IPS-15b (cell line): ENCODE measurements at regions not wholly inside any gene's neighbourhood (a gene's known extent, or its start where the extent isn't known, plus 50 kb on each side); places are given as distances from the start of the nearest gene placed in this dataset.

Experiments used
- H3K27me3 ChIP-seq: one replicate; pipeline ENCODE4 v1.6.1; 2013; ENCODE audit warnings: low read length; ENCODE audit not compliant: control insufficient read depth, insufficient read depth
- H3K36me3 ChIP-seq: one replicate; pipeline ENCODE4 v1.6.1; 2013; ENCODE audit warnings: low read length; ENCODE audit not compliant: control insufficient read depth, insufficient read depth
- H3K4me1 ChIP-seq: one replicate; pipeline ENCODE4 v1.6.1; 2013; ENCODE audit warnings: mild to moderate bottlenecking, low read length; ENCODE audit not compliant: control insufficient read depth, insufficient read depth
- H3K4me3 ChIP-seq: one replicate; pipeline ENCODE4 v1.5.1; 2013; ENCODE audit warnings: low read depth, low read length
- H3K9ac ChIP-seq: one replicate; pipeline ENCODE4 v1.6.1; 2013; ENCODE audit warnings: low read depth, mild to moderate bottlenecking, low read length
- H3K9me3 ChIP-seq: one replicate; pipeline ENCODE4 v1.6.1; 2013; ENCODE audit warnings: mild to moderate bottlenecking, low read length; ENCODE audit not compliant: control insufficient read depth, insufficient read depth

DNA sequence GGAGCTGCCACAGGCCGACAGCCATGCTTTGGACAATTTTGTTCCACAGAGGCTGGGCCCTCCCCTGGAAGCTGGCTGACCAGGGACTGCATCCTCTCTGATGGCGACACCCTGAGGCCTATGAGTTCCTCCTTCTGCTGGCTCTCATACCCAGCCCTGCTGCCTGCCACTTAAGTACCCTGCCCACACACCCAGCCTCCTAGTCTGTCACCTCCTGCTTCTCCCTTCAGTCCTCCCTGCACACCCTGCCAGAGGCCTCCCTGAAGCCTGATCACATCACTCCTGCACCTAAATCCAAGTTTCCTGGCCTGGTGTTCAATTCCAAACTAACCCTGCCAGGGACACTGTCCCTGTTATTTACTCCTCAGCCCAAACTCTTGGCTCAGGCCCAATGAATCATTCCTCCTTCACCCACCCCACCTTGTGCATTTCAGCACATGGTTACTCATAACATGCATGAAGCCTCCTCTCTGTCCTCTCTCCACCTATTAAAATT lies 136.7 kb upstream of the NECTIN1 start:
- Histone ChIP-seq H3K4me3 (no peak overlapping the region), H3K4me1 (peaks cover 2% of the 10 kb centered on the region), H3K9ac (no peak overlapping the region), H3K9me3 (no peaks in the 10 kb centered on the region), H3K27me3 (no peaks in the 10 kb centered on the region), H3K36me3 (no peaks in the 10 kb centered on the region)

DNA sequence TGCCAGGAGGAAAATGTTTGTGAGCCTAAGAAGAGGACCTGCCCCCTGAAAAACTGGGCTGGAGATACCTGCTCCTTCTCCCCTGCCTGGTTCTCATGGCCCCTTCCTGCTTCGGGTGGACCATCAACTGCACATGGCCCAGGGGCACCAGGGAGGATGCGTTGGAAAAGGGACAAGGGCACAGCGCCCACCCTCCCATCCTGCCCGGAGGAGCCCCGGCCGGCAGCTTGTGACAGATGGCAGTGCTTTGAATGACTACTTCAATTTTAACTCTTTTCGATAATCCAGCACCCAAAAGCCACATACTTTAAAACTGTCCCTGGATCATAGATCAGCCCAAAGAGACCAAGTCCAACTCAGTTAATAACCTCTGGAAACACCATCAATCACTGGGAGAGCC lies 135.8 kb upstream of the NECTIN1 start:
- H3K9me3 ChIP-seq, result no peaks in the 10 kb centered on the region
- no peak overlapping the region for H3K4me3 ChIP-seq
- no peaks in the 10 kb centered on the region for H3K27me3 ChIP-seq
- H3K36me3 ChIP-seq, result no peaks in the 10 kb centered on the region
- peaks cover 2% of the 10 kb centered on the region for H3K4me1 ChIP-seq
- no peak overlapping the region for H3K9ac ChIP-seq

DNA sequence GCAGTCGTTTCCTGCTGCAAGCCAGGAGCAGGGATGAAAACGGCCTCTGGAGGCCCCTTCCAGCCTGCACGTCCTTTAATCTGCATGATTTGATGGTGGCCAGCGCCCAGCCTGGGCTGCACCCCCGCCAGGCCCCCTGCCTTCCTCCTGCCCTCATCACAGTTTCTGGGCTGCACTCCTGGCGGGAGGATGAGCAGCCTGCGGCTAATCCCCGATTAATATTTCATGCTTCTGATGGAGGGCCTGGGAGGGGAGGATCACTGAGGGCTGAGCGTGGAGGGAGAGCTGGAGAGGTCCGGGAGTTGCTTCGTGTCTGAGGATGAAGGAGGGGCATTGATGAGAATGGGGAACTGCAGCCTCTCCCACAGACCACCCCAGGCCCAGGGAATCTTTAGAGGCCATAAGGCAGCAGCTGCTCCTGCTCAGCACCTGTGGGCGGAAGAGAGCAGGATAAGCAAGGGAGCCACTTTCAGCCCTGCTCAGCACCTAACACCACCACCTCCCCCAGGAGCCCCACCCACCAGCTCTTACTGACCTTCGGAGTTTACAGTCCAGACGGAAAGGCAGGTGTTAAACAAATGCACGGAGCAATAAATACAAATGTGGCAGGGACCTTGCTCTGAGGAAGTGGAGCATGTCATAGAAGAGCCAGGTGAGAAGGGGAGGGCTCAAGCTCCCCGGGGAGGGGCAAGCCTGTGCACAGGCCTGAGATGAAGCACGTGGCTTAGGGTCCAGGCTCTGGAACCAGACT lies 135.0 kb upstream of the NECTIN1 start:
- no peaks in the 10 kb centered on the region for H3K9me3 ChIP-seq
- H3K27me3 ChIP-seq, result peaks cover 7% of the 10 kb centered on the region
- no peaks in the 10 kb centered on the region for H3K36me3 ChIP-seq
- no peak overlapping the region for H3K4me3 ChIP-seq
- H3K9ac ChIP-seq, result no peak overlapping the region
- peaks cover 2% of the 10 kb centered on the region for H3K4me1 ChIP-seq

DNA sequence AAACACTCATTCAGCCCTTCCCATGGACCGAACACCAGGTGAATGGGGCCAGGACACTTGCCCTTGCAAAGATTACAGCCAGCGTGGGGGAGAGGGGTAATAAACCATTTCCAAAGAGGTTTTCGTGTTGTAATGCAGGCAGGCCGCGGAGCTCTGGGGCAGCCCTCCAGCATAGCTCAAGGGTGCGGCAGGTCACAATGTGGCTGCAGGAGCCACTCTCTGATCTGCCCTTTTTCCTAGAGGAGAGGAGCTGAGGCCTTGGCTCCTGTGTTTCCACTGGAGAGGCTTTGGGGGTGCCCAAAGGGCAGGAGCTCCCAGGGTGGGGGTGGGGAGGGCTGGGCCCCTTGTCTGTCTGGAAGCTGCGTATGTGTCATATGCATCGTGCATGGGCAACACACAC lies 134.2 kb upstream of the NECTIN1 start:
- Histone ChIP-seq H3K4me3 (no peak overlapping the region), H3K27me3 (peaks cover 14% of the 10 kb centered on the region), H3K9me3 (no peaks in the 10 kb centered on the region), H3K36me3 (no peaks in the 10 kb centered on the region), H3K9ac (no peak overlapping the region), H3K4me1 (peaks cover 2% of the 10 kb centered on the region)

DNA sequence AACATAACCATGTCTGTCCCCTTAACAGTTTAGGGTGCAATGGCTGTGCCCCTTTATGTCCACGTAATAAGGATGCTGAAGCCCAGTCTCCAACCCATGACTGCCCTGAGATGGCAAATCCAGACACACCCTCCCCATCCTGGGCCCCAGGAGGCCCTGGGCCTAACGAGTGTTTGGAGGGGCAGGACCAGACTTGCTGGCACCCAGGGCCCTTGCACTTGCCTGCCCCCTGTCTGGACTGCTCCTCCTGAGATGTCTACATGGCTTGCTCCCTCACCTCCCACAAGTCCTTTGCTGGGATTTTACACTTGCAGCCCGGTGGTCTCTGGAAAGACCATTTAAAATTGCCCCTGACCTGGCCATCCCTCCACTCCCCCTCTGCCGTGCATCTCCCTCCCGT lies 132.2 kb upstream of the NECTIN1 start:
- H3K9me3 ChIP-seq, result no peaks in the 10 kb centered on the region
- H3K4me1 ChIP-seq, result peaks cover 2% of the 10 kb centered on the region
- H3K9ac ChIP-seq, result no peak overlapping the region
- no peaks in the 10 kb centered on the region for H3K36me3 ChIP-seq
- no peak overlapping the region for H3K4me3 ChIP-seq
- H3K27me3 ChIP-seq, result peaks cover 14% of the 10 kb centered on the region

DNA sequence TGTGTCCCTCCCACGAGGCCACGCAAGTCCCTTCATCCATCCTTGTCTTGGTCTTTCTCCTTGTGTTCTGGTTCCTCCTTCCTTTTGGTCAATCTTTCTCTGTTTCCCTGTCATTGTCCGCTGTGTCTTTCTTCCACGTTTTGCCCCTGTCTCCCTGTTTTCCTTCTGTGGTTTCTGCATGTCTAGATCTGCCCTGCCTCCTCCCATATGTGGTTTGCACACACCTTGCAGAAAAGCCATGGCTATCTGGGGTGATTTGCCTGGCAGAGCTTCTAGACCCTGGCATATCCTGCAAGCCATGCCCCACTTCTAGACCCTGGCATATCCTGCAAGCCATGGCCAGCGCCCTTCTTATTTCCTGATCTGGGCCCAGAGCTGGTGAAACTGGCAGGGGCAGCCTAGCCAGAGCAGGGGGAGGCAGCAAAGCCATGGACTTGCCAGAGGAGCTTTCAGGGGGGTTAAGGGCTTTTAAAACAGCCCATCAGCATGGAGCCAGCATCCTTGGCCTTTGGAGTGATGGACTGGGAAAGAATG lies 131.6 kb upstream of the NECTIN1 start:
- H3K4me3 ChIP-seq, result no peak overlapping the region
- peaks cover 2% of the 10 kb centered on the region for H3K4me1 ChIP-seq
- no peaks in the 10 kb centered on the region for H3K36me3 ChIP-seq
- no peaks in the 10 kb centered on the region for H3K9me3 ChIP-seq
- peaks cover 14% of the 10 kb centered on the region for H3K27me3 ChIP-seq
- no peak overlapping the region for H3K9ac ChIP-seq

DNA sequence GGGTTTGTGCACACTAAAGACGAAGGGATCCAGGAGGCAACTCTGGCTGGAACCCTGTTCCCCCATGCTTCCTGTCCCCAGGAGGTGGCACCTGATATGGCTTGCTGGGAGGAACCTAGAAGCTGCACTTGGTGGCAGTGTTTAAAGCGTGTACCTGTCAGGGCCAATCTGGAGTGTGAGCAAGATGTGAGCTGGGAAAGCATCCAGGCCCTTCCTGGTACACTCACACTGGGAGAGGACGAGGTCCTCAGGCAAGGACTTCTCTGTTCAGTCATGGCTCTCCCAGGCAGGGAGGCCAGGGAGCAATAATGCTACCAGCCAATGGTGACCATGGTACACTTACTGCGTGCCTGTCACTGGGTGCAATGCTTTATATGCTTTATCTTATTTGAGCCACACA lies 130.7 kb upstream of the NECTIN1 start:
- Histone ChIP-seq H3K36me3 (no peaks in the 10 kb centered on the region), H3K4me3 (no peak overlapping the region)

DNA sequence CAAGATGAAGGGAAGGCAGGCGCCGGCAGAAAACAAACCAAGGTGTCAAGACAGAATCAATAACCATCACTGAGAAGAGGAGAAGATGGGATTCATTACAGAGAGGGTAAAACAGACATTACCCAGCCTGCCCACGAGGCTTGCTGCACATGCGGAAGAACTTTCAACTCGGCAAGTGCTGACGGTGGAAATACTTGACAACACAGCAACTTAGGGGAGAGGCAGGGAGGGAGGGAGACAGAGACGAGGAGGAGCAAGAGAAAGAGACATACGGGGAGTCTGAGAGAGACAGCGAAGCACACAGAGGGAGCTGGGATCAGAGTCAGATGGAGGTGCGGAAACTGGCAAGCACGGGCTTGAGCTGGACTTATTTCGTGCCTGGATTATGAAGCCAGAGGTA lies 129.3 kb upstream of the NECTIN1 start:
- Histone ChIP-seq H3K4me1 (no peaks in the 10 kb centered on the region), H3K9ac (no peak overlapping the region), H3K36me3 (no peaks in the 10 kb centered on the region), H3K4me3 (no peak overlapping the region), H3K27me3 (peaks cover 14% of the 10 kb centered on the region), H3K9me3 (no peaks in the 10 kb centered on the region)

More for the DNA sequence above, 130.7 kb upstream of the NECTIN1 start:
- peaks cover 2% of the 10 kb centered on the region for H3K4me1 ChIP-seq
- no peak overlapping the region for H3K9ac ChIP-seq
- H3K27me3 ChIP-seq, result peaks cover 14% of the 10 kb centered on the region
- no peaks in the 10 kb centered on the region for H3K9me3 ChIP-seq

DNA sequence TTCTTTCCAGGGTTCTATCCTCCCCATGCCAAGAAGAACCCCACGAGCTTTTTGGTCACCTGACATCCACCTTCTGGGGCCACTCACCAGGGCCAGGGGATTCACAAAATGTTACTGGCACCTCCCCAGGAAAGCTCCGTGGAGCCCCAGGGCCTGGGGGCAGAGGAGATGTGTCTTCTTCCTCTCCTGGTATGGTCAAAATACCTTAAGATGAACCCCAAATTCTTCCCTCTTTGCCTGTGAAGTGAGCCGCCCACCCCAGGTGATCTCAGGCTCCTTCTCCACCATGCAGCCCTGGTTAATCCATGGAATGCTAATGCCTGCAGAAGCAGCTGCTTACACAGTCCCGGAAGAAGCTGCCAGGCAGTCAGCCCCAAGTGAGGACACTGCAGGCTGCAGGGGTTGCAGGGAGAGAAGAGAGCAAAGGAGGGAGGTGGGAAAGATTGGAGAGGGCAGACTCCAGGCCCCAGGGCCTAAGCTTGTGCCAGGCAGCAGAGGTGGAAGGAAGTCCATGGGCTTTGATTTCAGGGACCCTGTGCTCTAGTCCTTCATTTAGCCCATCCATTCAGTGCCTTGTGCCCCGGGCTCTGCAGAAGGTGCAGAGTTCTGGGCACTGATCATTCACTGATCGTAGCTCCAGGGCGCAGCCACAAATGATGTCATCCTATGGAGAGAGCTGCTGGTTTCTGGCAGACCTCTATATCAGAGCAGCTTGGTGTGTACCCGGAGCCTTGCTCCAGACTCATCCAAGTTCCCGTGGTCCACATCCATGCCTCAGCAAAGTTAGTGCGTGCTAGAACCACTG lies 127.9 kb upstream of the NECTIN1 start:
- Histone ChIP-seq H3K36me3 (no peaks in the 10 kb centered on the region), H3K27me3 (peaks cover 14% of the 10 kb centered on the region), H3K4me3 (no peak overlapping the region), H3K9me3 (no peaks in the 10 kb centered on the region), H3K9ac (no peak overlapping the region), H3K4me1 (no peaks in the 10 kb centered on the region)

DNA sequence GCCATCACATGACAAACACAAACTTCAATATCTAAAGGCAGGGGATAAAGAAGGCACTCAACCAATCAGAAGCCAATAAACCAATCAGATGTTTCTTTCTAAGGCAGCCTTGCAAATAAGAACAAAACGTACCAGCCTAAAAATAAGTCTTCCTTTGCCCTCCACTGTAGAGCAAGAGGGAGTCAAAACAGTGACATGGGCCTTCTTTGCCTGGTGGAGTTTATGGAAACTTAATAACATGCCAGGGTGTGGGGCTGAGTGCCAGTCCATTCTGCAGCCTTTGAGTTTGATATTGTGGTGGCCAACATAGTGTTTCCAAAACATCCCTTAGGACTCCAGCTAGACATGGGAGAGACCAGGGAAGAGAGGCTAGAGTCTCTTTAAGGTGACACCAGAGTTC lies 126.1 kb upstream of the NECTIN1 start:
- Histone ChIP-seq H3K4me1 (no peaks in the 10 kb centered on the region), H3K27me3 (peaks cover 14% of the 10 kb centered on the region), H3K9me3 (no peaks in the 10 kb centered on the region)

DNA sequence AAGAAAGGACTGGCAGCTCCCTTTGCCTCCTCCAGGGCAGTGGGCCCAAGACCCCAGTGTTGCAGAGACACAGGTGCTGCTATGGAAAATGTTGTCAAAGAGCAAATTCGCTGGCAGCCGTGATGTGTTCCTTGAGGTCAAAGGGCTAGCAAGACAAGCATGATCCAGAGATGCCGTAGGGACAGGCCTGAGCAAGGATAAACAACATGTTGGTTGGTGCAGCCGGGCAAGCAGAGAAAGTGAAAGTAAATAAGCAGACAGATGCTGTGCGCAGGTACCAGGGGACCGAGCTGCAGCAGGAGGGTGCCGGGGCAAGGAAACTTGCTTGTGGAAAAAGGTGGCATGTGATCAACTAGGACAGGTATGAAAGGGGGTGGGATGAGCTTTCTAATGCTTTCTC lies 125.5 kb upstream of the NECTIN1 start:
- no peaks in the 10 kb centered on the region for H3K9me3 ChIP-seq
- no peak overlapping the region for H3K9ac ChIP-seq
- no peaks in the 10 kb centered on the region for H3K36me3 ChIP-seq
- H3K27me3 ChIP-seq, result peaks cover 12% of the 10 kb centered on the region
- H3K4me1 ChIP-seq, result no peaks in the 10 kb centered on the region
- H3K4me3 ChIP-seq, result no peak overlapping the region

More for the DNA sequence above, 126.1 kb upstream of the NECTIN1 start:
- H3K36me3 ChIP-seq, result no peaks in the 10 kb centered on the region
- no peak overlapping the region for H3K9ac ChIP-seq
- H3K4me3 ChIP-seq, result no peak overlapping the region
